Suprapubic skin (tissue), 4 donors: ENCODE measurements at regions not wholly inside any gene's neighbourhood (a gene's known extent, or its start where the extent isn't known, plus 50 kb on each side); places are given as distances from the start of the nearest gene placed in this dataset.

Experiments
- DNase-seq, 2 donors: peaks; one replicate each; pipeline ENCODE4 v3.0.0-alpha.2; 2019; ENCODE audit warnings: low spot score in 2 of 2
- H3K27ac ChIP-seq: fragments of 200-600 bp; sonication (generic); one replicate; pipeline ENCODE4 v1.5.1; 2019
- H3K27me3 ChIP-seq: fragments of 200-600 bp; sonication (generic); one replicate; pipeline ENCODE4 v1.5.1; 2019
- H3K36me3 ChIP-seq: fragments of 200-600 bp; sonication (generic); one replicate; pipeline ENCODE4 v1.5.1; 2019
- H3K4me1 ChIP-seq: fragments of 200-600 bp; sonication (generic); one replicate; pipeline ENCODE4 v1.5.1; 2019
- H3K4me3 ChIP-seq: fragments of 200-600 bp; sonication (generic); one replicate; pipeline ENCODE4 v1.5.1; 2019; ENCODE audit warnings: mild to moderate bottlenecking
- H3K9me3 ChIP-seq: fragments of 200-600 bp; sonication (generic); one replicate; pipeline ENCODE4 v1.5.1; 2019
- EP300 ChIP-seq: sonication (generic); formaldehyde crosslinking; IDR thresholded peaks from one replicate; pipeline ENCODE4 v1.6.1; 2017; ENCODE audit warnings: antibody characterized with exemption
- POLR2A ChIP-seq, 2 donors: fragments of 450-650 bp; IDR thresholded peaks; one replicate each; pipeline ENCODE4 v1.6.1; 2017; ENCODE audit warnings: antibody characterized with exemption in 2 of 2, mild to moderate bottlenecking in 2 of 2, moderate library complexity in 2 of 2
- POLR2AphosphoS5 ChIP-seq, 3 donors: sonication (generic); formaldehyde crosslinking; IDR thresholded peaks; one replicate each; pipeline ENCODE4 v1.6.1; 2017; ENCODE audit warnings: antibody characterized with exemption in 3 of 3
- WGBS: methylation state at CpG from one replicate; pipeline ENCODE4 v1.1.5; 2018; 5-methylcytosine and 5-hydroxymethylcytosine counted together
- TF ChIP-seq, protein P1 (sequence below), 2 donors: fragments of 200-600 bp in 1 of 2; fragments of 450-650 bp in 1 of 2; sonication (generic) in 1 of 2; IDR thresholded peaks; one replicate each; pipeline ENCODE4 v1.5.1; 2016 to 2019; ENCODE audit warnings: antibody characterized with exemption in 2 of 2, mild to moderate bottlenecking in 1 of 2, moderate library complexity in 1 of 2

- no peak overlapping the region for H3K4me3 ChIP-seq
- peaks cover 5% of the 10 kb centered on the region for H3K4me1 ChIP-seq
- TF ChIP-seq EP300 = no peak
- no peak for TF ChIP-seq POLR2A (IDR thresholded peaks at IDR 0.05)
- no peak for TF ChIP-seq POLR2AphosphoS5 (IDR thresholded peaks at IDR 0.05)
- H3K27ac ChIP-seq = no peak overlapping the region
- no peaks in the 10 kb centered on the region for H3K27me3 ChIP-seq
- H3K36me3 ChIP-seq = no peaks in the 10 kb centered on the region
- 93% methylated on average over 2 of the region's 2 CpGs for WGBS
- DNase-seq = no peak
- no peaks in the 10 kb centered on the region for H3K9me3 ChIP-seq
Observed at GRCh38 chr5:112018846-112019245, 261.9 kb upstream of the NREP start.

- no peaks in the 10 kb centered on the region for H3K27me3 ChIP-seq
- no peak overlapping the region for H3K4me3 ChIP-seq
- H3K9me3 ChIP-seq = no peaks in the 10 kb centered on the region
- no peak overlapping the region for H3K27ac ChIP-seq
- H3K36me3 ChIP-seq = no peaks in the 10 kb centered on the region
- H3K4me1 ChIP-seq = peaks cover 5% of the 10 kb centered on the region
- DNase-seq = no peak
- WGBS = over 99% methylated on average over 5 of the region's 5 CpGs
- TF ChIP-seq EP300 (no peak), POLR2A (IDR thresholded peaks at IDR 0.05) (no peak), POLR2AphosphoS5 (IDR thresholded peaks at IDR 0.05) (no peak)
- TF ChIP-seq, protein P1, sequence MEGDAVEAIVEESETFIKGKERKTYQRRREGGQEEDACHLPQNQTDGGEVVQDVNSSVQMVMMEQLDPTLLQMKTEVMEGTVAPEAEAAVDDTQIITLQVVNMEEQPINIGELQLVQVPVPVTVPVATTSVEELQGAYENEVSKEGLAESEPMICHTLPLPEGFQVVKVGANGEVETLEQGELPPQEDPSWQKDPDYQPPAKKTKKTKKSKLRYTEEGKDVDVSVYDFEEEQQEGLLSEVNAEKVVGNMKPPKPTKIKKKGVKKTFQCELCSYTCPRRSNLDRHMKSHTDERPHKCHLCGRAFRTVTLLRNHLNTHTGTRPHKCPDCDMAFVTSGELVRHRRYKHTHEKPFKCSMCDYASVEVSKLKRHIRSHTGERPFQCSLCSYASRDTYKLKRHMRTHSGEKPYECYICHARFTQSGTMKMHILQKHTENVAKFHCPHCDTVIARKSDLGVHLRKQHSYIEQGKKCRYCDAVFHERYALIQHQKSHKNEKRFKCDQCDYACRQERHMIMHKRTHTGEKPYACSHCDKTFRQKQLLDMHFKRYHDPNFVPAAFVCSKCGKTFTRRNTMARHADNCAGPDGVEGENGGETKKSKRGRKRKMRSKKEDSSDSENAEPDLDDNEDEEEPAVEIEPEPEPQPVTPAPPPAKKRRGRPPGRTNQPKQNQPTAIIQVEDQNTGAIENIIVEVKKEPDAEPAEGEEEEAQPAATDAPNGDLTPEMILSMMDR (IDR thresholded peaks at IDR 0.05) = no peak
Observed at GRCh38 chr5:112016980-112017379, 260.0 kb upstream of the NREP start.

DNA sequence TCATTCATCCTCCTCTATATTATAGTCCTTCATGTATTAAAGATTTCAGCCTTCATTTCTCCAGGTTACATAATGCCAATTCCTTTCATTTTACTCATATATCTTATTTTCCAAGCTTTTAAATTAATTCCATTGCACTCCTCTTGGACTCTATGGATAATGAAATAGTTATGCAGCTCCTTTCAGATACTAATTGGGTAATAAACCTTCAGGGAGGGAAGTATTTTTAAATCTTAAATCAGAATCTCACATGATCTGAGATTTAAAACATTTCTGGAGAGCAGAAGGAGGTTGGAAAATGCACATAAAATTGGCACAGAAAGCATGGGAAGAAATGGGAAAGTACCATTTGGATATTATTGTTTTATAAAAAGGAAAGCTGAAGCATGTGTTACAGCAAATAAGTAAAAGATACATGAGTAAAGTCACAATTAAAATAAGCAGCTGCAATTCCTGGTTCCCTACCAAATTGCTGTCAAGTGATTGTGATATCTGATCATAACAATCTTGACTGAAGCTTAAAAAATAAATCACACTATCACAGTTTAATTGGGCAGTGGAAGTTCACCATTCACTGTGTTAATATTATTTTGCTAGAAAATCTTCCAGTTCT is 257.9 kb upstream of the NREP start:
- TF ChIP-seq POLR2A (IDR thresholded peaks at IDR 0.05) (no peak), POLR2AphosphoS5 (IDR thresholded peaks at IDR 0.05) (no peak), EP300 (no peak)
- TF ChIP-seq, protein P1 (IDR thresholded peaks at IDR 0.05) = no peak
- H3K27me3 ChIP-seq = no peaks in the 10 kb centered on the region
- H3K4me3 ChIP-seq = no peak overlapping the region
- DNase-seq = no peak
- no peaks in the 10 kb centered on the region for H3K9me3 ChIP-seq
- H3K4me1 ChIP-seq = peaks cover 5% of the 10 kb centered on the region
- H3K27ac ChIP-seq = no peak overlapping the region
- no peaks in the 10 kb centered on the region for H3K36me3 ChIP-seq

DNA sequence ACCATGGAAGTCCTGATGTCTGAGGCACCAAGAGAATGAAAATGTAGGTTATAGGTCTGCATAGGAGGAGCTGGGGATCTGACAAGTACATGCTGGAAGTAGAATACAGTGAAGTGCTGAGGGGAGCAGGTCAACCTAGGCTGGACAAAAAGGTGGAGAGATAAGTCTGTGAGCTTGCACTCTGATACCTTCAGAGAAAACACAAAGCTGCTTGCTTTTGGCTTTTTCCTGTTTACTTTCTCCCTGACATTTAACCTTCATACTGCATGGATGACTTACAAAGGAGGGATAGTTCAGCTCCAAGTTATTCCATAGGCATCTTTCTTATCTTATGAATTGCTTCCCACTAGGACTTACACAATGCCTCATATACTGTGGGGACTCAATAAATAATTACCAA is 256.7 kb upstream of the NREP start:
- peaks cover 5% of the 10 kb centered on the region for H3K4me1 ChIP-seq
- no peak overlapping the region for H3K27ac ChIP-seq
- no peak for DNase-seq
- no peaks in the 10 kb centered on the region for H3K9me3 ChIP-seq
- H3K4me3 ChIP-seq = no peak overlapping the region
- no peaks in the 10 kb centered on the region for H3K27me3 ChIP-seq
- H3K36me3 ChIP-seq = no peaks in the 10 kb centered on the region
- TF ChIP-seq EP300 (no peak), POLR2AphosphoS5 (IDR thresholded peaks at IDR 0.05) (no peak), POLR2A (IDR thresholded peaks at IDR 0.05) (no peak)
- TF ChIP-seq, protein P1 (IDR thresholded peaks at IDR 0.05) = no peak

DNA sequence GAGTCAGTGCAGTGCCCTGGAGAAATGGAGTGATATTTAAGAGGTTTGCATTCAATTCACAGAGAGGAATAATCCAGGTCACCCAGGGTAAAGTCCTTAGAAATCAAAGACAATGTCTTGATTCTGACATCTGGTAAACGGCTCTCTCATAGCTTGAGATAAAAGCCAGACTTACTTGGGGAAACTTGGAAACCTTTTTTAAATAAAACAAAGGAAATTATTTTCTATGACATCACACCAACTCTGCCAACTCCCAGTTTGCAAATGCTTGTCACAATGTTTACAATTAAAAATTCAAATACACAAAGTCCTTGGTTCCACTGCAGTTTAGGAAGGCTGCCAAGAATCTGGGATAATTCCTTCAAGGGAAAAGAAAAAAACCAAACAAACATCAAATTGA is 255.1 kb upstream of the NREP start:
- H3K9me3 ChIP-seq = no peaks in the 10 kb centered on the region
- no peak for DNase-seq
- H3K36me3 ChIP-seq = no peaks in the 10 kb centered on the region
- H3K4me3 ChIP-seq = no peak overlapping the region
- TF ChIP-seq POLR2AphosphoS5 (IDR thresholded peaks at IDR 0.05) = no peak
- WGBS = 35% methylated on average over 1 of the region's 1 CpG
- H3K27ac ChIP-seq = no peak overlapping the region
- no peaks in the 10 kb centered on the region for H3K27me3 ChIP-seq
- H3K4me1 ChIP-seq = peaks cover 5% of the 10 kb centered on the region

- 91% methylated on average over 3 of the region's 3 CpGs for WGBS
- no peaks in the 10 kb centered on the region for H3K9me3 ChIP-seq
- H3K4me3 ChIP-seq = no peak overlapping the region
- no peaks in the 10 kb centered on the region for H3K27me3 ChIP-seq
- H3K36me3 ChIP-seq = no peaks in the 10 kb centered on the region
- DNase-seq = no peak
- H3K27ac ChIP-seq = no peak overlapping the region
- TF ChIP-seq POLR2AphosphoS5 (IDR thresholded peaks at IDR 0.05) (no peak), EP300 (no peak), POLR2A (IDR thresholded peaks at IDR 0.05) (no peak)
- TF ChIP-seq, protein P1 (IDR thresholded peaks at IDR 0.05) = no peak
- H3K4me1 ChIP-seq = peaks cover 5% of the 10 kb centered on the region
Observed at GRCh38 chr5:112010475-112010874, 253.5 kb upstream of the NREP start.
